Muscle layer of duodenum (tissue), 2 donors: ENCODE measurements at regions not wholly inside any gene's neighbourhood (a gene's known extent, or its start where the extent isn't known, plus 50 kb on each side); places are given as distances from the start of the nearest gene placed in this dataset.

Experiments
- H3K27ac ChIP-seq: one replicate; pipeline ENCODE4 v1.7.0; 2013; ENCODE audit warnings: mild to moderate bottlenecking, low read length
- H3K27me3 ChIP-seq: one replicate; pipeline ENCODE4 v1.7.0; 2013; ENCODE audit warnings: low read depth, mild to moderate bottlenecking, control low read depth, low read length
- H3K36me3 ChIP-seq, 2 donors: one replicate each; pipeline ENCODE4 v1.7.0; 2013; ENCODE audit warnings: low read length in 2 of 2, control low read depth in 1 of 2, mild to moderate bottlenecking in 1 of 2; ENCODE audit not compliant: insufficient read depth in 2 of 2, control insufficient read depth in 1 of 2
- H3K4me1 ChIP-seq, 2 donors: one replicate each; pipeline ENCODE4 v1.7.0; 2013; ENCODE audit warnings: low read length in 2 of 2, mild to moderate bottlenecking in 2 of 2, control low read depth in 1 of 2, moderate library complexity in 1 of 2; ENCODE audit not compliant: insufficient read depth in 2 of 2, control insufficient read depth in 1 of 2
- H3K4me3 ChIP-seq, 2 donors: one replicate each; pipeline ENCODE4 v1.7.0; 2013; ENCODE audit warnings: low read length in 2 of 2, low read depth in 1 of 2, mild to moderate bottlenecking in 1 of 2
- H3K9me3 ChIP-seq, 2 donors: one replicate each; pipeline ENCODE4 v1.7.0; 2013; ENCODE audit warnings: low read length in 2 of 2, control low read depth in 1 of 2, mild to moderate bottlenecking in 1 of 2; ENCODE audit not compliant: control insufficient read depth in 1 of 2
- donor health status: healthy.

- no peaks in the 10 kb centered on the region for H3K9me3 ChIP-seq
- no peaks in the 10 kb centered on the region for H3K27me3 ChIP-seq
- no peaks in the 10 kb centered on the region for H3K4me1 ChIP-seq
- H3K27ac ChIP-seq, result no peak overlapping the region
- H3K4me3 ChIP-seq, result no peak overlapping the region
- no peaks in the 10 kb centered on the region for H3K36me3 ChIP-seq
Observed at GRCh38 chr1:226798427-226799411, 59.6 kb upstream of the ITPKB start.

- Histone ChIP-seq H3K4me1 (no peaks in the 10 kb centered on the region), H3K4me3 (no peak overlapping the region), H3K36me3 (no peaks in the 10 kb centered on the region), H3K9me3 (no peaks in the 10 kb centered on the region), H3K27ac (no peak overlapping the region), H3K27me3 (no peaks in the 10 kb centered on the region)
Observed at GRCh38 chr1:226797151-226797550, 58.1 kb upstream of the ITPKB start.

GRCh38 chr1:226793620-226794276 is 54.7 kb upstream of the ITPKB start:
- no peaks in the 10 kb centered on the region for H3K36me3 ChIP-seq
- H3K9me3 ChIP-seq, result no peaks in the 10 kb centered on the region
- no peaks in the 10 kb centered on the region for H3K27me3 ChIP-seq
- H3K4me3 ChIP-seq, result no peak overlapping the region
- no peaks in the 10 kb centered on the region for H3K4me1 ChIP-seq
- H3K27ac ChIP-seq, result no peak overlapping the region

GRCh38 chr1:226792368-226792767 is 53.3 kb upstream of the ITPKB start:
- H3K4me3 ChIP-seq, result no peak overlapping the region
- H3K4me1 ChIP-seq, result no peaks in the 10 kb centered on the region
- no peak overlapping the region for H3K27ac ChIP-seq
- H3K36me3 ChIP-seq, result no peaks in the 10 kb centered on the region
- H3K27me3 ChIP-seq, result no peaks in the 10 kb centered on the region
- H3K9me3 ChIP-seq, result no peaks in the 10 kb centered on the region

- Histone ChIP-seq H3K9me3 (no peaks in the 10 kb centered on the region), H3K4me3 (no peak overlapping the region), H3K27me3 (no peaks in the 10 kb centered on the region), H3K4me1 (no peaks in the 10 kb centered on the region), H3K36me3 (no peaks in the 10 kb centered on the region), H3K27ac (no peak overlapping the region)
Observed at GRCh38 chr1:226790545-226791181, 51.6 kb upstream of the ITPKB start.

- H3K4me1 ChIP-seq, result peaks cover 0 to 4% of the 10 kb centered on the region in 2 donors
- H3K4me3 ChIP-seq, result no peak overlapping the region
- H3K9me3 ChIP-seq, result no peaks in the 10 kb centered on the region
- no peaks in the 10 kb centered on the region for H3K36me3 ChIP-seq
- H3K27me3 ChIP-seq, result no peaks in the 10 kb centered on the region
- no peak overlapping the region for H3K27ac ChIP-seq
Observed at GRCh38 chr1:226788965-226789364, 49.9 kb upstream of the ITPKB start.
